NCI-H748 (cell line): ENCODE measurements at regions not wholly inside any gene's neighbourhood (a gene's known extent, or its start where the extent isn't known, plus 50 kb on each side); places are given as distances from the start of the nearest gene placed in this dataset.

Experiments
- DNase-seq: peaks from one replicate; lab custom pipeline; 2025; ENCODE audit not compliant: unreplicated experiment; lab: John Stamatoyannopoulos, UW

GRCh38 chr12:118606690-118607089, 230.3 kb downstream of the SUDS3 start:
- no peak for DNase-seq

- DNase-seq: no peak
Measured at GRCh38 chr12:118607831-118608230, 231.5 kb downstream of the SUDS3 start.

- DNase-seq: no peak
Measured at GRCh38 chr12:118608770-118609344, 232.5 kb downstream of the SUDS3 start.

- DNase-seq: peak; percentile 92
Measured at GRCh38 chr12:118611295-118611694, 234.9 kb downstream of the SUDS3 start.

GRCh38 chr12:118611770-118612169, 235.4 kb downstream of the SUDS3 start:
- DNase-seq: no peak

GRCh38 chr12:118617611-118618450, 241.5 kb downstream of the SUDS3 start:
- DNase-seq: no peak

GRCh38 chr12:118618695-118619094, 242.3 kb downstream of the SUDS3 start:
- DNase-seq: no peak

GRCh38 chr12:118625050-118625675, 248.8 kb downstream of the SUDS3 start:
- no peak for DNase-seq

GRCh38 chr12:118633071-118633470, 256.7 kb downstream of the SUDS3 start:
- DNase-seq: no peak

- no peak for DNase-seq
Measured at GRCh38 chr12:118635276-118635675, 258.9 kb downstream of the SUDS3 start.

- DNase-seq: no peak
Measured at GRCh38 chr12:118637767-118638370, 261.5 kb downstream of the SUDS3 start.

- DNase-seq: no peak
Measured at GRCh38 chr12:118641249-118641648, 264.9 kb downstream of the SUDS3 start.

- no peak for DNase-seq
Measured at GRCh38 chr12:118645219-118645618, 268.9 kb downstream of the SUDS3 start.

- no peak for DNase-seq
Measured at GRCh38 chr12:118649765-118650585, 273.6 kb downstream of the SUDS3 start.

- DNase-seq: no peak
Measured at GRCh38 chr12:118650586-118650960, 274.2 kb downstream of the SUDS3 start.

- DNase-seq: no peak
Measured at GRCh38 chr12:118651487-118651886, 275.1 kb downstream of the SUDS3 start.

- DNase-seq: no peak
Measured at GRCh38 chr12:118655588-118655987, 279.2 kb downstream of the SUDS3 start.

GRCh38 chr12:118680356-118680963, 300.9 kb upstream of the SRRM4 start:
- DNase-seq: peak; percentile 6

GRCh38 chr12:118682656-118683055, 298.7 kb upstream of the SRRM4 start:
- DNase-seq: no peak

- no peak for DNase-seq
Measured at GRCh38 chr12:118685983-118686607, 295.2 kb upstream of the SRRM4 start.
